HG03139 (cell line): ENCODE measurements at regions not wholly inside any gene's neighbourhood (a gene's known extent, or its start where the extent isn't known, plus 50 kb on each side); places are given as distances from the start of the nearest gene placed in this dataset.
"Not testable (repeated sequence)": the region's sequence is repeated elsewhere in the genome, so short reads cannot be mapped to it uniquely, and the experiment has no call there.

Source experiments
- ATAC-seq: cut with Tn5 transposase; IDR thresholded peaks from one replicate; pipeline ENCODE4 v1.9.1; 2021; ENCODE audit not compliant: unreplicated experiment

DNA sequence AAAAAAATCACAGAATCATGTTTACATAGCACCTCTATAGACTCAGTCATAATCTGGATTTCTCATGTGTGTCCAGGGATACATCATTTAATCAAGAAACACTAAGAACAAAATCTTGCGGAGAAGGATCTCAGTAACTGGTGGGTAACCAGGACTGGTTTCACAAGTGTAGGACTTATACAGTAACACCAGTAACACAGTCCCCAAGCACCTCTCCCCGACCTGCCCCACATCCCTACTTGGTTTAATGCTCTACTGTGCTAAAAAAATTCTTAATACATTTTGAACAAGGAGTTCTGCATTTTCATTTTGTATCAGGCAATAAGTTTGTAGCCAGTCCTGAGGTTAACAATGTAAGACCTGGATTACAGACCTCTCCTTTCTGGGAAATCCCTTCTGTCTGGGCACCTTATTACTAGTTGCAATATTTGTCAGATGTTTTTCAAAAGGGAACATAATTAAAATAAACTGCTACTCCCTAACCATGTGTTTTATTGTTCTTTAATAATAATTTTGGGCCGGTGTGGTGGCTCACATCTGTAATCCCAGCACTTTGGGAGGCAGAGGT, 57.6 kb upstream of the BBX start:
- ATAC-seq: no peak

DNA sequence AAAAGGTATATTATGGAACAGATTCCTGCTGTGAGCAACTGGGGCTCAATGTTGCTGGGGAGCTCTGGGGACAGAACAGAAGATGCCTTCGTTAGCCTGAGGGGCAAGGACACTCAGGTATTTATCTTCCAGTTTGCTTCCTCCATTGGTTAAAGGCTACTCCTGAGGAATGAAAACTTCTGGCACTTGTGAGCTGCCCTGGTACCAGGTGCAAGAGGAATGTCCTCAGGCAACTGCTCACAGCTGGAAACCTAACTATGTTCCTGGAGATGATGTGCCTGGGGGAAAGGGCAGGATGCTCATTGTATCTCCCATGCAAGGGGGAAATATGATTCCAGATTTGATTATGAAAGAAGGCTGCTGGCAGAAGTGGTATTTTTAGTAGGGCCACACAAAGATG, 54.0 kb upstream of the BBX start:
- ATAC-seq: no peak

DNA sequence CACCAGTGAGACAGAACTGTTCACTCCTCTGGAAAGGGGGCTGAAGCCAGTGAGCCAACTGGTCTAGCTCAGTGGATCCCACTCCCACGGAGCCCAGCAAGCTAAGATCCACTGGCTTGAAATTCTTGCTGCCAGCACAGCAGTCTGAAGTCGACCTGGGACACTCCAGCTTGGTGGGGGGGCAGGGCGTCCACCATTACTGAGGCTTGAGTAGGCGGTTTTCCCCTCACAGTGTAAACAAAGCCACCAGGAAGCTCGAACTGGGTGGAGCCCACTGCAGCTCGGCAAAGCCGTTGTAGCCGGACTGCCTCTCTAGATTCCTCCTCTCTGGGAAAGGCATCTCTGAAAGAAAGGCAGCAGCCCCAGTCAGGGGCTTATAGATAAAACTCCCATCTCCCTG, 52.3 kb upstream of the BBX start:
- ATAC-seq: not testable (repeated sequence)
